MM.1S (cell line): ENCODE measurements at regions not wholly inside any gene's neighbourhood (a gene's known extent, or its start where the extent isn't known, plus 50 kb on each side); places are given as distances from the start of the nearest gene placed in this dataset.

ENCODE experiments used
- DNase-seq: peaks from one replicate; pipeline ENCODE4 v3.0.0-alpha.2; 2015
- H2AFZ ChIP-seq: fragments of 300-600 bp; sonication (generic); 2 replicates; pipeline ENCODE4 v1.6.0; 2016; ENCODE audit warnings: antibody characterized with exemption, low read length
- H3F3A ChIP-seq: fragments of 300-600 bp; sonication (generic); 2 replicates; pipeline ENCODE4 v1.6.1; 2016; ENCODE audit warnings: mild to moderate bottlenecking, antibody characterized with exemption, low read length, moderate library complexity, mixed read lengths; ENCODE audit not compliant: insufficient read depth
- H3K27ac ChIP-seq: fragments of 300-600 bp; sonication (generic); 2 replicates; pipeline ENCODE4 v1.5.1; 2016; ENCODE audit warnings: mild to moderate bottlenecking, low read length
- H3K27me3 ChIP-seq: fragments of 300-600 bp; sonication (generic); replicated peaks from 2 replicates; pipeline ENCODE4 v1.6.0; 2016; ENCODE audit warnings: low read length; ENCODE audit not compliant: insufficient read depth
- H3K36me3 ChIP-seq: fragments of 300-600 bp; sonication (generic); replicated peaks from 2 replicates; pipeline ENCODE4 v1.6.1; 2016; ENCODE audit warnings: mild to moderate bottlenecking, low read length, mixed read lengths; ENCODE audit not compliant: insufficient read depth
- H3K4me1 ChIP-seq: fragments of 300-600 bp; sonication (generic); 2 replicates; pipeline ENCODE4 v1.6.1; 2016; ENCODE audit warnings: low read length, mixed read lengths
- H3K4me2 ChIP-seq: fragments of 300-600 bp; sonication (generic); 2 replicates; pipeline ENCODE4 v1.6.0; 2016; ENCODE audit warnings: low read depth, low read length
- H3K4me3 ChIP-seq: fragments of 300-600 bp; sonication (generic); 2 replicates; pipeline ENCODE4 v1.5.1; 2016; ENCODE audit warnings: low read length, mixed read lengths
- H3K79me2 ChIP-seq: fragments of 300-600 bp; sonication (generic); 2 replicates; pipeline ENCODE4 v1.6.1; 2016; ENCODE audit warnings: mixed run types, low read length, mixed read lengths
- H3K9ac ChIP-seq: fragments of 300-600 bp; sonication (generic); 2 replicates; pipeline ENCODE4 v1.6.1; 2016; ENCODE audit warnings: low read length, mixed read lengths
- H3K9me2 ChIP-seq: fragments of 300-600 bp; sonication (generic); replicated peaks from 2 replicates; pipeline ENCODE4 v1.6.1; 2016; ENCODE audit warnings: mild to moderate bottlenecking, low read length, mixed read lengths; ENCODE audit not compliant: insufficient read depth
- H3K9me3 ChIP-seq: fragments of 300-600 bp; sonication (generic); replicated peaks from 2 replicates; pipeline ENCODE4 v1.6.1; 2016; ENCODE audit warnings: mild to moderate bottlenecking, low read length, mixed read lengths; ENCODE audit not compliant: insufficient read depth
- H4K20me1 ChIP-seq: fragments of 300-600 bp; sonication (generic); 2 replicates; pipeline ENCODE4 v1.6.1; 2016; ENCODE audit warnings: mild to moderate bottlenecking, low read length, moderate library complexity, mixed read lengths; ENCODE audit not compliant: insufficient read depth
- CTCF ChIP-seq: fragments of 300-600 bp; sonication (generic); IDR thresholded peaks from 2 replicates; pipeline ENCODE4 v1.5.1; 2016; ENCODE audit warnings: antibody characterized with exemption, low read length, mixed read lengths
- EZH2 ChIP-seq: fragments of 300-600 bp; sonication (generic); optimal IDR thresholded peaks from 2 replicates; pipeline ENCODE3; 2017; ENCODE audit warnings: low read depth, mild to moderate bottlenecking, antibody characterized with exemption, low read length, mixed read lengths
- EZH2phosphoT487 ChIP-seq: fragments of 300-600 bp; sonication (generic); IDR thresholded peaks from 2 replicates; pipeline ENCODE4 v1.6.1; 2018; ENCODE audit warnings: antibody characterized with exemption, low read length

GRCh38 chr6:169903122-169903521 lies 151.7 kb downstream of the ERMARD start:
- no peaks in the 10 kb centered on the region for H3K79me2 ChIP-seq
- no peaks in the 10 kb centered on the region for H3K27me3 ChIP-seq
- H3K4me1 ChIP-seq, result no peaks in the 10 kb centered on the region
- H3F3A ChIP-seq, result no peaks in the 10 kb centered on the region
- DNase-seq, result no peak
- H2AFZ ChIP-seq, result no peak overlapping the region
- no peaks in the 10 kb centered on the region for H3K9me3 ChIP-seq
- no peaks in the 10 kb centered on the region for H4K20me1 ChIP-seq
- H3K4me3 ChIP-seq, result no peak overlapping the region
- H3K4me2 ChIP-seq, result no peak overlapping the region
- no peaks in the 10 kb centered on the region for H3K36me3 ChIP-seq
- no peak for TF ChIP-seq CTCF
- no peak for TF ChIP-seq EZH2
- TF ChIP-seq EZH2phosphoT487, result no peak
- no peak overlapping the region for H3K9ac ChIP-seq
- no peaks in the 10 kb centered on the region for H3K9me2 ChIP-seq
- no peak overlapping the region for H3K27ac ChIP-seq

GRCh38 chr6:169902604-169903003 lies 151.2 kb downstream of the ERMARD start:
- Histone ChIP-seq H3K4me3 (no peak overlapping the region), H3K4me2 (no peak overlapping the region), H3K36me3 (no peaks in the 10 kb centered on the region), H3K4me1 (no peaks in the 10 kb centered on the region), H3F3A (no peaks in the 10 kb centered on the region), H3K9me2 (no peaks in the 10 kb centered on the region), H3K79me2 (no peaks in the 10 kb centered on the region), H3K9ac (no peak overlapping the region), H3K27ac (no peak overlapping the region), H3K27me3 (no peaks in the 10 kb centered on the region), H3K9me3 (no peaks in the 10 kb centered on the region), H2AFZ (no peak overlapping the region), H4K20me1 (no peaks in the 10 kb centered on the region)
- DNase-seq, result no peak
- TF ChIP-seq EZH2phosphoT487 (no peak), EZH2 (no peak), CTCF (no peak)

GRCh38 chr6:169902070-169902469 lies 150.6 kb downstream of the ERMARD start:
- H3K4me3 ChIP-seq, result no peak overlapping the region
- H3K36me3 ChIP-seq, result no peaks in the 10 kb centered on the region
- no peak overlapping the region for H2AFZ ChIP-seq
- TF ChIP-seq CTCF (no peak), EZH2 (no peak), EZH2phosphoT487 (no peak)
- no peaks in the 10 kb centered on the region for H3K4me1 ChIP-seq
- no peak overlapping the region for H3K9ac ChIP-seq
- H4K20me1 ChIP-seq, result no peaks in the 10 kb centered on the region
- no peaks in the 10 kb centered on the region for H3K9me3 ChIP-seq
- no peaks in the 10 kb centered on the region for H3F3A ChIP-seq
- no peaks in the 10 kb centered on the region for H3K27me3 ChIP-seq
- no peak for DNase-seq
- H3K9me2 ChIP-seq, result no peaks in the 10 kb centered on the region
- no peak overlapping the region for H3K27ac ChIP-seq
- H3K79me2 ChIP-seq, result no peaks in the 10 kb centered on the region
- H3K4me2 ChIP-seq, result no peak overlapping the region
